ENCODE measurements at regions not wholly inside any gene's neighbourhood (a gene's known extent, or its start where the extent isn't known, plus 50 kb on each side); places are given as distances from the start of the nearest gene placed in this dataset.

DNA sequence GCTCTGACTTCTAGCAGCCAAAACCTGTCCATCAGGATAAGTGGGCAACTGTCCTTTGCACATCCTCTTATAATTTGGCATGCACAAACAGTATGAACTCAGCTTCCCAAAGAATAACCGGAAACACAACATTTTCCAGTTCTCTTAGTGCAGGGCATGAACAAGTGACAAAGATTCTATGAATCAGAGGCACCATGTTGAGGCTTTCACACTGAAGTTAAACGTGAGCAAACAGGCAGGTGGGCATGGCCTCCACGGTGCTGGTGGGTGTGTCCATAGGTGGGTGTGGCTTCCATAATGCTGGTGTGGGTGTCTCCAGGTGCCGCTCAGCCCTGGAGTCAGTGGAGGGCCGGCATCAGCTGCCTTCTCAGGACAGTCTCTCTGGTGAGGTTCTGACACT, 196.5 kb downstream of the SMIM20 start:
- TF ChIP-seq YY1 (IDR thresholded peaks at IDR 0.05) = no peak
- TF ChIP-seq ATF3 (IDR thresholded peaks at IDR 0.05) = no peak
- no peak for TF ChIP-seq CTCF (IDR thresholded peaks at IDR 0.05; ENCODE audit: low read depth, low read length, missing input control)
- TF ChIP-seq EGR1 (IDR thresholded peaks at IDR 0.05; ENCODE audit: low read depth in 2 of 2) = no peak
- TF ChIP-seq GABPA (IDR thresholded peaks at IDR 0.05 in 1 of 2, conservative IDR thresholded peaks at IDR 0.05 in 1 of 2) = no peak
- TF ChIP-seq JUND (IDR thresholded peaks at IDR 0.05) = no peak
- no peak for TF ChIP-seq FOXA1 (IDR thresholded peaks at IDR 0.05)
- TF ChIP-seq, protein P1, sequence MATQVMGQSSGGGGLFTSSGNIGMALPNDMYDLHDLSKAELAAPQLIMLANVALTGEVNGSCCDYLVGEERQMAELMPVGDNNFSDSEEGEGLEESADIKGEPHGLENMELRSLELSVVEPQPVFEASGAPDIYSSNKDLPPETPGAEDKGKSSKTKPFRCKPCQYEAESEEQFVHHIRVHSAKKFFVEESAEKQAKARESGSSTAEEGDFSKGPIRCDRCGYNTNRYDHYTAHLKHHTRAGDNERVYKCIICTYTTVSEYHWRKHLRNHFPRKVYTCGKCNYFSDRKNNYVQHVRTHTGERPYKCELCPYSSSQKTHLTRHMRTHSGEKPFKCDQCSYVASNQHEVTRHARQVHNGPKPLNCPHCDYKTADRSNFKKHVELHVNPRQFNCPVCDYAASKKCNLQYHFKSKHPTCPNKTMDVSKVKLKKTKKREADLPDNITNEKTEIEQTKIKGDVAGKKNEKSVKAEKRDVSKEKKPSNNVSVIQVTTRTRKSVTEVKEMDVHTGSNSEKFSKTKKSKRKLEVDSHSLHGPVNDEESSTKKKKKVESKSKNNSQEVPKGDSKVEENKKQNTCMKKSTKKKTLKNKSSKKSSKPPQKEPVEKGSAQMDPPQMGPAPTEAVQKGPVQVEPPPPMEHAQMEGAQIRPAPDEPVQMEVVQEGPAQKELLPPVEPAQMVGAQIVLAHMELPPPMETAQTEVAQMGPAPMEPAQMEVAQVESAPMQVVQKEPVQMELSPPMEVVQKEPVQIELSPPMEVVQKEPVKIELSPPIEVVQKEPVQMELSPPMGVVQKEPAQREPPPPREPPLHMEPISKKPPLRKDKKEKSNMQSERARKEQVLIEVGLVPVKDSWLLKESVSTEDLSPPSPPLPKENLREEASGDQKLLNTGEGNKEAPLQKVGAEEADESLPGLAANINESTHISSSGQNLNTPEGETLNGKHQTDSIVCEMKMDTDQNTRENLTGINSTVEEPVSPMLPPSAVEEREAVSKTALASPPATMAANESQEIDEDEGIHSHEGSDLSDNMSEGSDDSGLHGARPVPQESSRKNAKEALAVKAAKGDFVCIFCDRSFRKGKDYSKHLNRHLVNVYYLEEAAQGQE (IDR thresholded peaks at IDR 0.05) = no peak
- no peak for TF ChIP-seq MAX (IDR thresholded peaks at IDR 0.05)
- no peak for TF ChIP-seq HNF4A (conservative IDR thresholded peaks at IDR 0.05)
- TF ChIP-seq HNF4G (IDR thresholded peaks at IDR 0.05) = no peak
- no peak for TF ChIP-seq RXRA (IDR thresholded peaks at IDR 0.05)
- no peak for TF ChIP-seq FOXA2 (IDR thresholded peaks at IDR 0.05)
- no peak for TF ChIP-seq SP1 (IDR thresholded peaks at IDR 0.05)
- no peak for TF ChIP-seq RAD21 (IDR thresholded peaks at IDR 0.05)
- TF ChIP-seq, protein P2, sequence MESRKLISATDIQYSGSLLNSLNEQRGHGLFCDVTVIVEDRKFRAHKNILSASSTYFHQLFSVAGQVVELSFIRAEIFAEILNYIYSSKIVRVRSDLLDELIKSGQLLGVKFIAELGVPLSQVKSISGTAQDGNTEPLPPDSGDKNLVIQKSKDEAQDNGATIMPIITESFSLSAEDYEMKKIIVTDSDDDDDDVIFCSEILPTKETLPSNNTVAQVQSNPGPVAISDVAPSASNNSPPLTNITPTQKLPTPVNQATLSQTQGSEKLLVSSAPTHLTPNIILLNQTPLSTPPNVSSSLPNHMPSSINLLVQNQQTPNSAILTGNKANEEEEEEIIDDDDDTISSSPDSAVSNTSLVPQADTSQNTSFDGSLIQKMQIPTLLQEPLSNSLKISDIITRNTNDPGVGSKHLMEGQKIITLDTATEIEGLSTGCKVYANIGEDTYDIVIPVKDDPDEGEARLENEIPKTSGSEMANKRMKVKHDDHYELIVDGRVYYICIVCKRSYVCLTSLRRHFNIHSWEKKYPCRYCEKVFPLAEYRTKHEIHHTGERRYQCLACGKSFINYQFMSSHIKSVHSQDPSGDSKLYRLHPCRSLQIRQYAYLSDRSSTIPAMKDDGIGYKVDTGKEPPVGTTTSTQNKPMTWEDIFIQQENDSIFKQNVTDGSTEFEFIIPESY (IDR thresholded peaks at IDR 0.05) = no peak
- no peak for TF ChIP-seq TAF1 (conservative IDR thresholded peaks at IDR 0.05)
- no peaks in the 10 kb centered on the region for H3K4me1 ChIP-seq (ENCODE audit: control insufficient read depth in 4 of 4, insufficient read depth in 4 of 4, low read length in 3 of 4)
- peaks cover 8 to 31% (median 8%) of the 10 kb centered on the region in 4 donors for H3K9me3 ChIP-seq (ENCODE audit: control insufficient read depth in 4 of 4, low read length in 3 of 4)
- H3K4me3 ChIP-seq (ENCODE audit: low read depth in 1 of 3, low read length in 3 of 3) = no peak overlapping the region
- H3K27ac ChIP-seq (ENCODE audit: low read depth in 1 of 2, low read length in 2 of 2) = no peak overlapping the region
- peaks cover 0 to 4% (median 0%) of the 10 kb centered on the region in 4 donors for H3K27me3 ChIP-seq (ENCODE audit: control insufficient read depth in 4 of 4, insufficient read depth in 4 of 4, low read length in 3 of 4)
- no peaks in the 10 kb centered on the region for H3K36me3 ChIP-seq (ENCODE audit: control insufficient read depth in 4 of 4, insufficient read depth in 3 of 4, low read depth in 1 of 4, low read length in 3 of 4)
- no peak overlapping the region for H3K9ac ChIP-seq (ENCODE audit: low read depth in 1 of 2, low read length in 2 of 2)
- WGBS = 56% methylated on average over 5 of the region's 5 CpGs
- DNase-seq (ENCODE audit: low spot score) = no peak

All from liver (tissue), 8 donors.